HG02840 (cell line): ENCODE measurements at regions not wholly inside any gene's neighbourhood (a gene's known extent, or its start where the extent isn't known, plus 50 kb on each side); places are given as distances from the start of the nearest gene placed in this dataset.
A peak's percentile ranks its signal among the peaks of the same experiment; 100 is the strongest.

ENCODE experiments used
- ATAC-seq: cut with Tn5 transposase; IDR thresholded peaks from one replicate; pipeline ENCODE4 v1.9.1; 2021; ENCODE audit warnings: mild to moderate bottlenecking, moderate library complexity, moderate number of reproducible peaks; ENCODE audit not compliant: unreplicated experiment, low FRiP score

- ATAC-seq = no peak
These were observed 124.2 kb downstream of the TMEM161B start for GRCh38 chr5:88144219-88145001.

GRCh38 chr5:88143693-88144218, 124.9 kb downstream of the TMEM161B start:
- ATAC-seq = no peak

GRCh38 chr5:88142886-88143692, 125.6 kb downstream of the TMEM161B start:
- ATAC-seq = no peak

GRCh38 chr5:88142636-88142885, 126.1 kb downstream of the TMEM161B start:
- ATAC-seq = no peak

GRCh38 chr5:88140856-88141752, 127.5 kb downstream of the TMEM161B start:
- ATAC-seq = peak; percentile 91

- no peak for ATAC-seq
These were observed 128.2 kb downstream of the TMEM161B start for GRCh38 chr5:88140396-88140855.

- no peak for ATAC-seq
These were observed 138.3 kb downstream of the TMEM161B start for GRCh38 chr5:88130211-88130815.

GRCh38 chr5:88128813-88129212, 139.8 kb downstream of the TMEM161B start:
- no peak for ATAC-seq

- ATAC-seq = no peak
These were observed 149.0 kb downstream of the TMEM161B start for GRCh38 chr5:88119535-88120125.

GRCh38 chr5:88118179-88118578, 150.5 kb downstream of the TMEM161B start:
- ATAC-seq = no peak

- no peak for ATAC-seq
These were observed 151.1 kb downstream of the TMEM161B start for GRCh38 chr5:88117546-88117945.

GRCh38 chr5:88116396-88116795, 152.2 kb downstream of the TMEM161B start:
- no peak for ATAC-seq

GRCh38 chr5:88115211-88115610, 153.4 kb downstream of the TMEM161B start:
- no peak for ATAC-seq

GRCh38 chr5:88113429-88113828, 155.2 kb downstream of the TMEM161B start:
- ATAC-seq = no peak

GRCh38 chr5:88109818-88110217, 158.8 kb downstream of the TMEM161B start:
- ATAC-seq = no peak

GRCh38 chr5:88108490-88109279, 160.0 kb downstream of the TMEM161B start:
- no peak for ATAC-seq

- ATAC-seq = no peak
These were observed 173.6 kb downstream of the TMEM161B start for GRCh38 chr5:88094906-88095496.

- no peak for ATAC-seq
These were observed 174.2 kb downstream of the TMEM161B start for GRCh38 chr5:88094403-88094802.

GRCh38 chr5:88093765-88094164, 174.9 kb downstream of the TMEM161B start:
- peak; percentile 58 for ATAC-seq
